GM12878 (cell line): ENCODE measurements at regions not wholly inside any gene's neighbourhood (a gene's known extent, or its start where the extent isn't known, plus 50 kb on each side); places are given as distances from the start of the nearest gene placed in this dataset.

Experiments used
- ATAC-seq: fragments of 200-7000 bp; cut with Tn5 transposase; 3 replicates; pipeline ENCODE4 v1.9.1; 2020; ENCODE audit warnings: mild to moderate bottlenecking, moderate library complexity
- BruUV-seq: library from RNA; stranded (reverse); fragments of 400-500 nt; replicated peaks from 2 replicates; lab custom pipeline; 2021; lab: Mats Ljungman, UMichigan
- CTCF ChIA-PET: fragments of 300-600 bp; sonication (Branson Sonifier 250); formaldehyde crosslinking; extraction: SDS; loops from one replicate; lab custom pipeline; 2021; ENCODE audit warnings: inconsistent platforms; lab: Yijun Ruan, JAX
- POLR2A ChIA-PET: fragments of 350-600 bp; formaldehyde crosslinking; extraction: SDS; loops from one replicate; lab custom pipeline; 2021; ENCODE audit warnings: inconsistent platforms; lab: Charles Lee
- RAD21 ChIA-PET: fragments of 300-600 bp; sonication (Branson Sonifier 250); formaldehyde crosslinking; loops from one replicate; lab custom pipeline; 2023; ENCODE audit warnings: antibody characterized with exemption; ENCODE audit not compliant: unreplicated experiment; lab: Charles Lee
- SMC1A ChIA-PET: fragments of 300-600 bp; sonication (Branson Sonifier 250); formaldehyde crosslinking; loops from one replicate; lab custom pipeline; 2023; ENCODE audit not compliant: unreplicated experiment, uncharacterized antibody; lab: Charles Lee
- DNase-seq: peaks from one replicate; pipeline ENCODE4 v3.0.0-alpha.2; 2011; ENCODE audit warnings: low read depth, low spot score
- FAIRE-seq: peaks from 3 replicates; lab custom pipeline; 2011; peaks lifted over from hg19 to GRCh38; lab: Jason Lieb, UNC
- H2AFZ ChIP-seq: 2 replicates; pipeline ENCODE4 v1.6.0; 2011; ENCODE audit warnings: low read depth, low read length, control low read depth; ENCODE audit not compliant: control insufficient read depth
- H3K27ac ChIP-seq: 2 replicates; pipeline ENCODE4 v1.5.1; 2011; ENCODE audit warnings: control low read depth; ENCODE audit not compliant: control insufficient read depth, insufficient read depth
- H3K27me3 ChIP-seq, 2 experiments: replicated peaks in 1 of 2; 2 replicates each; pipeline versions ENCODE4 v1.6.0 to v1.6.1; 2011; ENCODE audit warnings: low read length in 1 of 2; ENCODE audit not compliant: control insufficient read depth in 2 of 2, insufficient read depth in 2 of 2
- H3K36me3 ChIP-seq, 2 experiments: 2 replicates each; pipeline ENCODE4 v1.5.1; 2011; ENCODE audit warnings: low read length in 1 of 2; ENCODE audit not compliant: control insufficient read depth in 2 of 2, insufficient read depth in 2 of 2
- H3K4me1 ChIP-seq: 2 replicates; pipeline ENCODE4 v1.6.1; 2011; ENCODE audit warnings: mild to moderate bottlenecking, low read length, moderate library complexity, mixed read lengths; ENCODE audit not compliant: control insufficient read depth, insufficient read depth
- H3K4me2 ChIP-seq: 2 replicates; pipeline ENCODE4 v1.6.0; 2011; ENCODE audit warnings: control low read depth; ENCODE audit not compliant: control insufficient read depth, insufficient read depth
- H3K4me3 ChIP-seq: fragments of 200-600 bp; sonication (generic); 2 replicates; pipeline ENCODE4 v1.5.1; 2016
- H3K79me2 ChIP-seq: 2 replicates; pipeline ENCODE4 v1.6.0; 2011; ENCODE audit warnings: low read length; ENCODE audit not compliant: control insufficient read depth, insufficient read depth
- H3K9ac ChIP-seq: 2 replicates; pipeline ENCODE4 v1.8.0; 2011; ENCODE audit warnings: low read length, control low read depth, mixed read lengths; ENCODE audit not compliant: control insufficient read depth, insufficient read depth
- H3K9me3 ChIP-seq: replicated peaks from 3 replicates; pipeline ENCODE4 v1.5.1; 2011; ENCODE audit warnings: mild to moderate bottlenecking, low read length; ENCODE audit not compliant: control insufficient read depth, insufficient read depth
- H4K20me1 ChIP-seq: 2 replicates; pipeline ENCODE4 v1.6.0; 2011; ENCODE audit not compliant: control insufficient read depth, insufficient read depth
- CEBPB ChIP-seq, 2 experiments: fragments of 150-350 bp in 1 of 2; IDR thresholded peaks; 2 replicates each; pipeline ENCODE4 v1.6.1; 2012 to 2014; ENCODE audit warnings: low read depth in 2 of 2, low read length in 2 of 2, borderline replicate concordance in 1 of 2, inconsistent platforms in 1 of 2
- CUX1 ChIP-seq: IDR thresholded peaks from 2 replicates; pipeline ENCODE4 v1.6.1; 2012; ENCODE audit warnings: improper control_type of control experiment, low read depth, low read length; ENCODE audit not compliant: insufficient replicate concordance
- HCFC1 ChIP-seq: fragments of 150-350 bp; IDR thresholded peaks from 2 replicates; pipeline ENCODE4 v1.6.1; 2014; ENCODE audit warnings: low read length
- IKZF2 ChIP-seq, 2 experiments: fragments of 450-650 bp; IDR thresholded peaks; 2 replicates each; pipeline ENCODE4 v1.6.1; 2017; ENCODE audit warnings: mild to moderate bottlenecking in 2 of 2, moderate library complexity in 2 of 2
- IRF5 ChIP-seq: fragments of 450-650 bp; IDR thresholded peaks from 2 replicates; pipeline ENCODE4 v1.6.1; 2017; ENCODE audit warnings: borderline replicate concordance
- KAT2A ChIP-seq: conservative IDR thresholded peaks from 2 replicates; pipeline ENCODE4 v1.6.1; 2011; ENCODE audit warnings: low read depth, low read length; ENCODE audit not compliant: control insufficient read depth
- MXI1 ChIP-seq: fragments of 150-350 bp; IDR thresholded peaks from 2 replicates; pipeline ENCODE4 v1.6.1; 2011; ENCODE audit warnings: low read depth, mild to moderate bottlenecking, inconsistent platforms, low read length, improper control_type of control experiment
- PML ChIP-seq: IDR thresholded peaks from 2 replicates; pipeline ENCODE4 v1.6.1; 2012; ENCODE audit warnings: low read length, inconsistent platforms
- POLR2AphosphoS5 ChIP-seq: IDR thresholded peaks from 2 replicates; pipeline ENCODE4 v1.6.1; 2011; ENCODE audit warnings: mild to moderate bottlenecking, low read length, inconsistent platforms
- RFX5 ChIP-seq: IDR thresholded peaks from 2 replicates; pipeline ENCODE4 v1.6.1; 2011; ENCODE audit warnings: low read depth, low read length, improper control_type of control experiment
- SIN3A ChIP-seq: IDR thresholded peaks from 2 replicates; pipeline ENCODE4 v1.6.1; 2012; ENCODE audit warnings: low read depth, low read length, improper control_type of control experiment
- TCF7 ChIP-seq: IDR thresholded peaks from 2 replicates; pipeline ENCODE4 v1.6.1; 2014; ENCODE audit warnings: antibody characterized with exemption, borderline replicate concordance
- ZZZ3 ChIP-seq: IDR thresholded peaks from 2 replicates; pipeline ENCODE4 v1.6.1; 2011; ENCODE audit warnings: low read depth; ENCODE audit not compliant: control insufficient read depth, insufficient read length
- in situ Hi-C: fragments of 300-500 bp; cut with MboI; formaldehyde crosslinking; loops from 9 replicates; pipeline ENCODE4 v1.14.3; 2018; ENCODE audit warnings: mixed read lengths
- intact Hi-C: fragments of 100-400 bp; cut with micrococcal nuclease; formaldehyde crosslinking; loops from one replicate; pipeline ENCODE4 v1.14.2; 2022; ENCODE audit not compliant: unreplicated experiment

- TF ChIP-seq CUX1: no peak
- TF ChIP-seq IRF5: no peak
- no peak for TF ChIP-seq RFX5
- no peak for TF ChIP-seq TCF7
- no peak for TF ChIP-seq HCFC1
- TF ChIP-seq, all 136 proteins: peak for 0
Observed at GRCh38 chr9:103552712-103553111, 541.4 kb upstream of the SMC2 start (continued).

GRCh38 chr9:103574056-103574455, 520.1 kb upstream of the SMC2 start:
- in situ Hi-C loops (no loop called here), intact Hi-C loops (no loop called here)
- no peak overlapping the region for H3K4me3 ChIP-seq
- H3K27me3 ChIP-seq: no peaks in the 10 kb centered on the region
- H3K4me2 ChIP-seq: no peak overlapping the region
- ChIA-PET SMC1A (interaction anchor here (0.6 kb wide), 1 partner anchor 104 kb away, joined by 3 read pairs; no protein-coding TSS in a partner anchor), CTCF (no interaction called here), RAD21 (no interaction called here), POLR2A (no interaction called here)
- no peak for ATAC-seq
- H2AFZ ChIP-seq: no peak overlapping the region
- no peaks in the 10 kb centered on the region for H3K4me1 ChIP-seq
- no peaks in the 10 kb centered on the region for H3K36me3 ChIP-seq
- no peak overlapping the region for H3K27ac ChIP-seq
- no peak overlapping the region for H3K9ac ChIP-seq
- H3K9me3 ChIP-seq: no peaks in the 10 kb centered on the region
- H4K20me1 ChIP-seq: no peaks in the 10 kb centered on the region
- TF ChIP-seq POLR2AphosphoS5: no peak
- TF ChIP-seq KAT2A: no peak
- no peak for TF ChIP-seq MXI1
- no peak for TF ChIP-seq SIN3A
- no peak for TF ChIP-seq IKZF2 (IDR thresholded peaks at IDR 0.05)
- no peak for TF ChIP-seq PML
- no peak for TF ChIP-seq HCFC1
- TF ChIP-seq CEBPB (IDR thresholded peaks at IDR 0.05; ENCODE audit: borderline replicate concordance in 1 of 2, low read depth in 2 of 2, low read length in 2 of 2): no peak
- TF ChIP-seq ZZZ3: no peak
- no TSS peak for BruUV-seq
- H3K79me2 ChIP-seq: no peaks in the 10 kb centered on the region
- no peak for DNase-seq
- no peak for FAIRE-seq
